HL-60 (cell line): ENCODE measurements at regions not wholly inside any gene's neighbourhood (a gene's known extent, or its start where the extent isn't known, plus 50 kb on each side); places are given as distances from the start of the nearest gene placed in this dataset.

Experiments
- CTCF ChIP-seq: IDR thresholded peaks from one replicate; pipeline ENCODE4 v1.5.1; 2011; ENCODE audit warnings: low read length, control low read depth, inconsistent platforms; ENCODE audit not compliant: insufficient read depth
- POLR2AphosphoS5 ChIP-seq: IDR thresholded peaks from 2 replicates; pipeline ENCODE4 v1.6.1; 2012; ENCODE audit warnings: low read depth
- REST ChIP-seq: IDR thresholded peaks from 2 replicates; pipeline ENCODE4 v1.6.1; 2012; ENCODE audit warnings: low read depth; ENCODE audit not compliant: insufficient replicate concordance

- TF ChIP-seq CTCF = no peak
- no peak for TF ChIP-seq POLR2AphosphoS5
- no peak for TF ChIP-seq REST
Measured at GRCh38 chr3:164791263-164791662, 287.0 kb downstream of the SI start.
